A204.1 (cell line): ENCODE measurements at regions not wholly inside any gene's neighbourhood (a gene's known extent, or its start where the extent isn't known, plus 50 kb on each side); places are given as distances from the start of the nearest gene placed in this dataset.

ENCODE experiments used
- FAIRE-seq: peaks from 2 replicates; lab custom pipeline; 2012; peaks lifted over from hg19 to GRCh38; lab: Jason Lieb, UNC

DNA sequence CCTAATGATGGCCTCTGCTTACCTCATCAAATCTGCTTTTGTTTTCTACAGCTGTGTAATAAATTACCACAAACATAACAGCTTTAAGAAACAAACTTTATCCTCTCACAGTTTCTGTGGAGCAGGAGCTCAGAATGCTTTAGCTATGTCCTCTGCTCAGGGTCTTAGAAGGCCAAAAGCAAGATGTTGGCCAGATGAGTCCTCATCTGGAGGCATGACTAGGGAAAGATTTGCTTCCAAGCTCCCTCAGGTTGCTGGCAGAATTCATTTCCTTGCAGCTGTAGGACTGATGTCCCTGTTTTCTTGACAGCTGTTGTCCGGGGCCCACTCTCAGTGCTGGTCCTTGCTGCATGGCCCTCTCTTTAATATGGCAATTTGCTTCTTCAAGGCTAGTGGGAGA is 116.7 kb upstream of the PDE5A start:
- no peak for FAIRE-seq

DNA sequence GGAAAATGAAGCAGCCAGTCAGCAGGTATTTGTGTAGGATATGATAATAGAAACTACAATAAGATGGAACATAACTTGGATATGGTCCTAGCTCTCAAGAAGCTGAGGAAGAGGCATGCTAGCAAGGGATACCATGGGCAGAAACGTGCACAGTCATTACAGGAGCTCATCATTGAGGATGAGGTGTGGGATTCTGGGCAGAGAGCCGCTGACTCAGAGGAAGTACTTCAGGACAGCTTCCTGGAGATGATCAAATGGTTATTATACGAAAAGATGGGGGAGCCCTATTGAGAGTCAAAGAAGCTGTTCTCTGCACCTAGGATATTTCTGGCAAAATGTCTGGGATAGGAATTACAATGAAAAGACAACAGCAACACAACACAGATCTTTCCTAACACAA is 116.0 kb upstream of the PDE5A start:
- no peak for FAIRE-seq

DNA sequence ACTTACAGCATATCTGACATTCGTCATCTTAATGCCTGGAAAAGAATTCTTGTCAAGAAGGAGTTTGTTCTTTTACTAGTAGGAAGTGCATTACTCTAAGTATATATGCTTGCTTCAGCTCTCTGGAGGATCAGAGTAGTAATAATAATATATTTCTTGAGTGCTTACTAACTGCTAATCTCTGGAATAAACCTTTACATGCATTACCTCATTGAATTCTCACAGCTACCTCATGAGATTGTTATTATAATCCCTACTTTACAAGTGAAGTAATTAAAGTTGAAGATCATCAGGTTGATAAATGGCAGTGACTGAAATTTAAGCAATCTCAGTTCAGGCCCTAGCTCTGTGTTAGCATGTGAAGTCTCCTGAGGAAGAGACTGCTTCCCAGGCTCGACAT is 115.0 kb upstream of the PDE5A start:
- FAIRE-seq = no peak

DNA sequence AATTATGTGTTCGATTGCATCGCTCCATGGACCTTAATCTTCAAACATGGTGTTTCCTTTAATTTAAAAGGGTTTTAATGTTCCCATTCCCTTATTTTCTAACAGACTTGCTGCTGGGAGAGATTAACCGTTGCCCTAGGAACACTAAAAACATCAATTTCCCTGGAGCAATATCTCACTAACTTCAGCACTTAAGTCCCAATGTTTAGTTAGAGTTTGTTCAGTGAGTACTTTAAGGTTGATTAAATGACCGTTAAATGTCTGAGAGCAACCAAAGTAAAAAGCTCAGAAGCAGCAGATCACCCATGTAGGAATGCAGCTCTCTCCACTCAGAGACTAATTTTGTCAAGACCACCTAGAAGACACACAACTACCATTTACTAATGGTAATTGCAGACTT is 111.2 kb upstream of the PDE5A start:
- no peak for FAIRE-seq

DNA sequence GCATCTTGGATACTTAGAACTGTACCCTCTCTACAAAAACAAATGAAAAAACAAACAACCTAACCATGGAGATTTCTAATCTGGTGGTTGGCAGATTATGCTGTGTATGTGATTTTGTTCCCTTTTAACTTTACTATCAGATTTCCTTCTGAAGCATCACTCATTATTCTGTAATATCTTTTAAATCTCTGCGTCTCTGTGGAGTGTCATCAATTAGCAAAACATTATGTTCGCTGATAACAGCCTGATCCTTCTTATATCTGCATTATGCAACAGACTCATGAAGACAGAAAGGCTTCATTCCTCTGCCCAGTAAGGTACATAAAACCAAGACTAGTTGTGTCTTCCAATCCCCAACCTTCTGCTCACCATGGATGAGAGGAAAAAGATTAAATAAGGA is 110.3 kb upstream of the PDE5A start:
- FAIRE-seq = no peak

DNA sequence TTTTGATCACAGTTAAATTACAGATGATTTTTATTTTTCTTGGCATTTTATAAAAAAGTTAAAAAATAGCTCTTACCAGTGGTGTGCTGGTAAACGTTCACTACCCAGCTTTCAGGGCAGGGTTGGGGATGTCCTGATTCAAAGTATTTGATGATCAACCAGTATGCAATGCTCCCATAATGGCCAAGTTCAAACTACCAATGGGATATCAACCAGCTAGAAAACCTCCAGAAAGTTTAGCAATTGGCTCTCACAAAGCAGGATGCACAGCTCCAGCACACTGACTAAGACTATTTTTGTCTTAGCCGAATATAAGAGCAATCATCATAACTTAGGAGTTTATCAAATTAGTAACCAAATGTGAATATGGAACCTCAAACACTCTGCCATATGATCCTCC is 108.0 kb upstream of the PDE5A start:
- FAIRE-seq = no peak

DNA sequence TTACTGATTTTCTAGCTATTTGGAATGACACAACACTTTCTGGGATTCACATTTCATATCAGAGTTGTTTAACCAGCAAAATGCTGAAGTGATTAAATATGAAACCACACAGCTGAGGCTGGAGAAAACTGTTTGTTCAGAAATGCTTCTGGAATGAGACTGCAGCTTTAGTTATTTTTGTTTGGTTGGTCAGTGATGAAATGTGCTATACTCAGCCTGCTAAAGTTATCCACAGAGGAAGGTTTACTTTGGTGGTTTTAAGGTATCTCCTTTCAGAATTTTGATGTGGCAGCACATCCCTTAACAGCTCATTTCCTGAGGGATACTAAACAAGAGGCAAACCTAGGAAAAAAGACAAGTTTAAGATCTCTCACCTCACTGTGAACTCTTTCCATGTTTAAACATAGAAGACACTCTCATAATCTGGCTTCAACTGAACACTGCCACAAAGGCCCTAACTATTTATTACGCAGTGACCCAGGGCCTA is 106.6 kb upstream of the PDE5A start:
- FAIRE-seq = no peak

DNA sequence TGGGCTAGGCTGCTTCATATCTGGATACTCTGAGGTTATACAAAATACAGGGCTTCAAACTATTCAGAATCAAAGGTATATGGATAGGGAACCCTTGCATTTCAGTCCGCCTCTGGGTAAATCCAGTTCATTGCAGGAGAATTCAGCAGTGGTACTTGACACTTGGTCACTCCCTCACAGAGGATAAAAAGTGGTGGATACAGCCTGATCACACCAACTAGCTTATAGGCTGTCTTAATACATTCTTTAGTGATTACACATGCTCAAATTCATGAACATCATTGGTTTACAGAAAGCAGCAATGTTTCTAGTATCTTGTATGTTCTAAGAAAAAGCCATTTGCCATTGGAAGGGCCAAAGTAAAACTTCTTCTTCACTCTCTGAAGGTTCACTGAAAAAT is 104.8 kb upstream of the PDE5A start:
- FAIRE-seq = no peak

DNA sequence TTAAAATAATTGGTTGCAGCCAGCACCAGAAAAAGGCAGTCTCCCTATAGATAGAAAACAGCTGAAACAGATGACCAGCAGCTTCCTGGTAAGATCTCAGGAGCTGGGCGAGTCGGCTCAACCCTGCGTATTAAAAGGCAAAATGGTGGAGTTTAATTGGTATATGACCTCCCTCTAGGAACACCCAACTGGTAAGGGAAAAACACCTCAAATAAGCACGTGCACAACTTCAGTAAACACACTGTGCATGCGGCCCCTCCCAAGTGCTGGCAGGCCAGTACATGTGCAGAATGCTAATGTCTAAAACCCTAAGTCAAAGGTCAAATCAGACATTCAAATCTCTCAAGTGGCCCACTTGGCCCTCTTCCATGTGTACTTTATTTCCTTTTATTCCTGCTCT is 103.2 kb upstream of the PDE5A start:
- no peak for FAIRE-seq

DNA sequence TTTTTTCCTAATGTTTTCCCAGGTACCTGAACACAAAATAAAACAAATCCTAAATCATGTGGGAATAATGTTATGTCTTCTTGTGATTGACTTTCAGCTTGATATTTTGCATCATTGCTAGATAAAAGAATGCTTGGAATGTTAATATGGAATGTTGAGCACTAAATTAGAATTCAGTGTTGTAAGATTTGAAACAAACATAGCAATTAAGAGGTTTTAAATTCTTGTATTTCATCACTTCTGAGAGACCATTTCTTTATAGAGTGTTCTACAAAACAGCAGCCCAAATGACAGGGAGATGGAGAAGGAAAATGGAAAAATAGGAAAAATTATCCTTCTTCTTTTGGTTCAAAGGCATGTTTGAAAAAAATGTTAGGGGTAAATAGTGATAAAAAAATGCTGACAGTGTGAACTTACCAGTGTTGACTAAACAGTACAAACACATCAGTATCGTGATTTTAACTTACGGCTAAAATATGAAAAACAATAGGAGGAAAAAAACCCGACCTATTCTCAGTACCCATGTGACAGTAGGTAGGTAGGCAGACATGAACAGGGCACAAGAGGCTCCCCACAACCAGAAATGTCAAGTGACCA is 102.6 kb upstream of the PDE5A start:
- no peak for FAIRE-seq

DNA sequence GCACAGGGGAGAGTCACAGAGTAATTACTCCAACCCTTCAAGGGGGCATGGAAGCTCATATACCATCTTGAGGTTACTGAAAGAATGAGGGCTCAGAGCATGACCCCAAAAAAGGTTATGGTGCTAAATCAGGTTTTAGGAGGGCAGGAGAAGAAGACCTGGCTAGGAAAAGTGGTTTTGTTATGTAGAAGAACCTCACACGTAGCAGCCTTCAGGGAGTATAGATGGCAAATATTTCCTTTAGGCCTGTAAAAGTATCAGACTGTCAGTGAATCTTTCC is 102.0 kb upstream of the PDE5A start:
- no peak for FAIRE-seq

DNA sequence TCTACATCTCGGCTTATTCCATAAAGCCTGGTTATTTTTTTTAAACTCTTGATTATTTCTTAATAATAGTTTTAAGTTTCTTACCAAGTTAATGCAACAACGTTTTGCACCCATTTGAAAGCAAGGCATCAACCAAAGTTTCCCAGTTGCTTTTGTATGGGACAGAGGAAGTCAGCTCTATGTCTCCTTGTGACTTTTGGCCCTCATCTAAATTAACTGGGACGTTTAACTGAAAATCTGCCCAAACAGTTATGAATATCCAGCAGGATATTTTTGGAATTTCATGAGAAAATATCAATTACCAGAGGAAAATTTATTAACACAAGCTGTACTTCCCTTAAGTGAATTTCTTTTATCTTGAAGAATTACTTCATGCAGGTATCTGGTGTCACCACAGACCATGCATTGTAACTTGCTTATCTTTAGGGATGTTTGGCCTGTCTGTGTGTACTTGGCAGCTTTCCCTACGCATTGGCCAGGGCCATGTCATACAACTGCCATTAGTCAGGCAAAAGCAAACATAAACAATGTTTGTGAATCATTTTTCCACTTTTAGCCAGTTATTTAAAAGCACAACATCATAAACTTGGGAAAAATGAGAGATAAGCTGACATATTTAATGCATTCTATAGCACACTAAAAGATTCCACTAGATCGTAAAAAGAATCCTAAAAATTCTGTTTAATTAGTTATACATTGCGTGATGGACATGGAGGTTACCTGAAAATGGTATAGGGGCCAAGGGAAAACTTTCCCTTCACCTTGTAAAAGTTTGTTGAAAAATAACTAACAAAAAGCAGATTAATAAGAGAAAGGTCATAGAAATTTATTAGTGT is 101.4 kb upstream of the PDE5A start:
- no peak for FAIRE-seq

DNA sequence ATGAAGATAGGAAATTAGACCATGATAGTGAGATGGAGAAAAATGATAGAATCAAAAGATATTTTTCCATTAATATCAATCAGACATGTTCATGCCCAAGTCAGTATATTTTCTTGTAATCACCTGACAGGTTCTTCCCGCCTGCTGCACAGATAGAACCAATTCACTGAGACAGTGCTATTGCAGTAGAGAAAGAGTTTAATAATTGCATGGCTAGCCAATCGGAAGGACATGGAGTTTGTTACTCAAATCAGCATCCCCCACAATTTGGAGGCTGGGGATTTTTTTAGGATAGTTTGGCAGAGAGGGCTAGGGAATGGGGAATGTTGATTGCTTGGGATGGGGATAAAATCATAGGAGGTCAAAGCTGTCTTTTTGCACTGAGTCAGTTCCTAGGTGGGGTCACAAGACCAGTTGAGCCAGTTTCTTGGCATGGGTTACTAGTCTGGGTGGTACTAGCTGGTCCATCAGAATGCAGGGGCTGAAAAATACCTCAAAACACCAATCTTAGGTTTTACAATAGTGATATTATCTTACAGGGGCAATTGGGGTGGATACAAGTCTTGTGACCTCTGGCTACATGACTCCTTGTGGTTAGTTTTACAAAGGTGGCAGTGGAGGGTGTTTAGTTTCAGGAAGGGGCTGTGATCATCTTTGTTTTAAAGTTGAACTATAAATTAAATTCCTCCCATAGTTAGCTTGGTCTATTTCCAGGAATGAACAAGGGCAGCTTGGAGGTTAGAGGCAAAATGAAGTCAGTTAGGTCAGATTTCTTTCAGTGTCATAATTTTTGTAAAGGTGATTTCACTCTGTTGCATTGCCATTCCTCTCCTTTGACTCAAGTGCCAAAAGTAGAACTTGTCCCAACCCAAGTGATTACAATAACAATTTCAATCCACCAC is 100.3 kb upstream of the PDE5A start:
- no peak for FAIRE-seq

DNA sequence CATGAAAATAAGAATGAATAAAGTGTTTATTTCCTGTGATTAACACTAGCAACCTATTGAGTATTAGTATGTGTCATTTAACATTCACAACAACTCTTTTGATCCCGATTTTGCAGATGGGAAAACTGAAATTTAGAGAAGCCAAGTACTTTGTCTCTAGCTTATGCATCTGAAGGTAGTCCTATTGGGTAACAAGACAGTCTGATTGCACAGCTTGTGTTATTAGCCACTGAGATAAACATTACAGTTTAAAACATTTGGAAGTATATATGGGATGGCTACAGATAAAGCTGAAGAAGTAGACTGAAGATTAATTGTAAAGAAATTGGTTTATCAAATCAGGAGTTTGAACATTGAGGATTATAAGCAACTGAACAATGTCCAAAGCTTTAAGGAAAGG is 99.6 kb upstream of the PDE5A start:
- no peak for FAIRE-seq

DNA sequence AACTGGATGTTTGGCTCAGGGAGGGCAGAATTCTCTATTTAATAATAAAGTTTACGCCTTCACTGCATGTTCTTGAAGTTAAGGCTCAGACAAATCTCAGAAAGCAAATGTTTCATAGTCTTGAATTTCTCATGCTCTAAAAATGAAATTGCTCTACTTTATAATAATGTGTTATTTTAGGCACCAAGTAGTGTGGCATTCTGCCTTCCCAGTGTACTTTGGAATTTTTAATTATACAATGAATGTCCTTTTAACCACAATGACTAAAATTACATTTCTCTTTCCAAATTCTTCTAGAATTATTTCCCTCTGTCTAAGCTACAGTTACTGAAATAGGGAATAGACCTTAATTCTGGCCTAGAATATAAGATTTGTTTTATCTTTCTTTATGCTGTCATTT is 97.9 kb upstream of the PDE5A start:
- FAIRE-seq = no peak

DNA sequence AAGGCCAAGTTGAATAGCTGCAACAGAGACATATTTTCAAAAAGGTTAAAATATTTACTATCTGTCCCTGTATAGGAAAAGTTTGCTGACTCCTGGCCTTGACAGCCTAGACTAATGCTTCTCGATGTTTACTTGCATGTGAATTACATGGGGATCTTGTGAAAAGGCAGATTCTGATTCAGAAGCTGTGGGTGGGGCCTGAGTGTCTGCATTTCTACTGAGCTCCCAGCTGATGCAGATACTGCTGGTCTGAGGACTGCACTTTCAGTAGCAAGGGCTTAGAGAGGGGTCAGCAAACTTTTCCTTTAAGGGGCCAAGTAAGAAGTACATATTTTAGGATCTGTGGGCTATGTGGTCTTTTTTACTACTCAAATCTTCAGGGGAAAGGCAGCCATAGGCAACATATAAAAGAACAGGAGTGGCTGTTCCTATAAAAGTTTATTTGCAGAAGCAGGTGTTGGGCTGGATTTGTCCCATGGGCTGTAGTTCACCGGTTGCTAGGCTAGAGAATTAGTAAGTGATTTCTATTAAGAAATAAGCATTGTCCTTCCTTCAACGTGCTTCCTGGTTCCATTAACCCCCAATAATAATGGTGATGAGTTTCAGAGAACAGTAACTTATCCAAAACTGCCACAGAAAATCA is 97.2 kb upstream of the PDE5A start:
- no peak for FAIRE-seq

DNA sequence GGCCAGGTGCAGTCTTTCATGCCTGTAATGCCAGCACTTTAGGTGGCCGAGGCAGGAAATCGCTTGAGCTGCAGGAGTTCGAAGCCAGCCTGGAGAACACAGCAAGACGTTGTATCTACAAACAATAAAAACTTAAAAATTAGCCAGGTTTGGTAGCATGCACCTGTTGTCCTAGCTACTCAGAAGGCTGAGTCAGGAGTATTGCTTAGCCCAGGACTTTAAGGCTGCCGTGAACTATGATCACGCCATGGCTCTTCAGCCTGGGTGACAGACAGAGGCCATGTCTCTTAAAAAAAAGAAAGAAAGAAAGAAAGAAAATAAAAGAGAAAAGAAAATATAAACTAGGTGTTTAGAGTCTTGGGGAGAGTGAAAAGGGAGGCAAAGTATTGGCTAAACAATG is 96.4 kb upstream of the PDE5A start:
- no peak for FAIRE-seq

DNA sequence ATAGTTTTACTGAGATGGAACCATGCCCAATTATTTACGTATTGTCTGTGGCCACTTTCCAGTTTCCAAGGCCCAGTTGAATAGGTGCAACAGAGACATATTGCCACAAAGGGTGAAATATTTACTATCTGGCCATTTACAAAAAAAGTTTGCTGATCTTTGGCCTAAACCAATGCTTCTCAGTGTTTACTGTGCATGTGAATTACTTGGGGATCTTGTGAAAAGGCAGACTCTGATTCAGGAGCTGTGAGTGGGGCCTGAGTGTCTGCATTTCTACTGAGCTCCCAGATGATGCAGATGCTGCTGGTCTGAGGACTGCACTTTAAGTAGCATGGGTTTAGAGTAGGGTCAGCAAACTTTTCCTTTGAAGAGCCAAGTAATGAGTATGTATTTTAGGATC is 94.1 kb upstream of the PDE5A start:
- FAIRE-seq = no peak

DNA sequence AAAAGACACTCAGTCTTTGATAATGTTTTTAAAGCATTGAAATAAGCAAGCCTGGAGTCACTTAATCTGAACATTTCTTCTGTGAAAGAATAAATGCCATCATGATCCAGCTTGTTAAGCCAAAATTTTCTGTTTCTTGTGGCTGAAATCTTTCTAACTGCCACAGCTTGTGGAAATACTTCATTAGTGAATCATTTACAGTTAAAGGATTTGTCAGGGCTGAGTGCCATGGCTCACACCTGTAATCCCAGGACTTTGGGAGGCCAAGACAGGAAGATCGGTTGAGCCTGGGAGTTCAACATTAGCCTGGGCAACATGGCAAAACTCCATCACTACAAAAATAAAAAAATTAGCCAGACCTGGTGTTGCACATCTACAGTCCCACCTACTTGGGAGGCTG is 93.3 kb upstream of the PDE5A start:
- FAIRE-seq = no peak

DNA sequence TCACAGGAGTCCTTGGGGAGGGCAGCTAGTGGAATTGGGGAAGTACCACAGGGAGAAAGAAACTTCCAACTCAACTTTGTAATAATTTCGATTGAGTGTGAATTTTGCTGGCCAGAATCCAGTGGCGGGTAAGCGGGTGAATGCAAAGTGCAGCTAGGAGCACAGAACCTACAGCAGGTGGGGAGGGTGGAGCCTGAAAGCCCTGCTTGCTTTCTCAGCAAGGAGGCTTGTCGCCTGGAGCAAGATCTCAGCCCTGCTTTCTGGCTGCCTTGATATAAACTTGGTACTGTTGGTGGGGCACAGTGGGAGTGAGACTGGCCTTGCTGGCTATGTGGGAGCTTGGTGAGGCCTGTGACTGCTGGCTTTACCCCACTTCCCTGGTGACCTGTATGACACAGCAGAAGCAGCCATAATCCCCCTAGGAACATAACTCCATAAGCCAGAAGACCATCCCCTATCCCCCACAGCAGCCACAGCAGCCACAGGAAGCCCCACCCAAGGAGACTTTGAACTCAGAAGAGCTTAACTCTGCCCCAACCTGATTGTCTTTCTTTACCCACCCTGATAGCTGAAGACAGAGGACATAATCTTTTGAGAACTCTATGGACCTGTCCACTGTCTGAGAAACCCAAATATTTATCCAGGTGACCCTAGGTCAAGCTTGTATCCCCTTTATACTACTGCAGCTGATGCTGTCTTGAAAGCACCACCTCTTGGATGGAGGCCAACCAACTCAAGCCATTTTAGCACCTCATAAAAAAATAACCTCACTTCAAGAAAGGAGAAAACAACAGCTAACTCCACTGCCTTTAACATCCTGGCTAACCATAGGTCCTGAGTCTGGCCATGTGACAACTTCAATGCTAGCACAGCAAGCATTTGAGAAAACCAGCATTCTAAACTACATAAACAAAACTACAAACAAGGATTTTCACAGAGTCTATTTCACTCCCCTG is 87.2 kb upstream of the PDE5A start:
- FAIRE-seq = no peak

DNA sequence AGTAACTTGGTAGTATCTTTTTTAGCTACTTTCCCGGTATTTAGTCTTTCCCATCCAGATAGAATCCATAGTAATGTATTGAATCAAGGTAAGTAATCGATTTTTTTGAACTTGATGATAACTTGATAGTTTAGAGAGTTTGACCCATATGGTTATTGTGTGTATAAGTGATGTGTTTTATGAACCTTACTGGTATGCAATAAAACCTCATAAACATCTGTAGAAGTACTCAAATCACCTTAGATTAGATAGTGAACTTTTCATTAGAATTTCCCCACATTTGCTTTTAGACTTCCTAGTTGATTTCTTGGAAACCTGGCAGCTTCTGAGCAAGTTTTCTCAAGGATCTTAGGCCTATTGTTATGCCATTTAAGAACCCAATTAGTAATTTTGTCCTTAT is 80.8 kb upstream of the PDE5A start:
- FAIRE-seq = no peak

DNA sequence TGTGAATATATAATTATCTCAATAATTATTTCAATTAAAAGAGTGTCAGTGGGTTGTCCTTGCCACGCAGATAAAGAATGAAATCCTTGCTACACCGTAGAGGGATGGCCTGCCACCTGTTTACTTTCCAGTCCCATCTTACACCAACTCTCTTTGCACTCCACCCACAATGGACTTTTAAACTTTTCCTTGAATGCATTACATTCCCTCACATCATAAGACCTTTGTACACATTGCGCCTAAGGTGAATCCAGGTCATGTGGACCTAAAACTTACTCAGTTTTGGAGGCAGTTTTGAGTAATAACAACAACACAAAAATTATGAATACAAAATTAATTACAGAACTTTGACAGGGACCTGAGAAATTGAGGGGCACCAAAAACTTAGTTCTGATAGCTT is 78.7 kb upstream of the PDE5A start:
- no peak for FAIRE-seq
